Activated B cell treated with CpG ODN at 0.5 μM for 24 hours (primary cell): ENCODE measurements at regions not wholly inside any gene's neighbourhood (a gene's known extent, or its start where the extent isn't known, plus 50 kb on each side); places are given as distances from the start of the nearest gene placed in this dataset.

Experiments
- ATAC-seq: fragments of 200-7000 bp; cut with Tn5 transposase; one replicate; pipeline ENCODE4 v1.10.0; 2021; ENCODE audit warnings: low read depth, mild to moderate bottlenecking, moderate library complexity
- CTCF ChIA-PET: fragments of 350-600 bp; sonication (Branson Sonifier 250); formaldehyde crosslinking; loops from one replicate; lab custom pipeline; 2021; ENCODE audit warnings: antibody characterized with exemption; lab: Charles Lee
- POLR2A ChIA-PET: fragments of 350-600 bp; sonication (Branson Sonifier 250); formaldehyde crosslinking; loops from one replicate; lab custom pipeline; 2021; ENCODE audit warnings: antibody characterized with exemption; lab: Charles Lee
- DNase-seq: peaks from one replicate; pipeline ENCODE4 v3.0.0; 2022
- H3K27ac Mint-ChIP-seq: one replicate; pipeline ENCODE4 v1.8.0; 2020; ENCODE audit warnings: mixed read lengths
- H3K27me3 Mint-ChIP-seq: one replicate; pipeline ENCODE4 v1.8.0; 2021; ENCODE audit warnings: mixed read lengths
- H3K36me3 Mint-ChIP-seq: one replicate; pipeline ENCODE4 v1.8.0; 2021; ENCODE audit warnings: low read depth, mixed read lengths
- H3K4me1 Mint-ChIP-seq: one replicate; pipeline ENCODE4 v1.8.0; 2021; ENCODE audit warnings: mixed read lengths
- H3K4me3 Mint-ChIP-seq: one replicate; pipeline ENCODE4 v1.8.0; 2020; ENCODE audit warnings: mild to moderate bottlenecking, mixed read lengths
- H3K9me3 Mint-ChIP-seq: one replicate; pipeline ENCODE4 v1.8.0; 2020; ENCODE audit warnings: mixed read lengths
- CTCF ChIP-seq: fragments of 200-600 bp; IDR thresholded peaks from one replicate; pipeline ENCODE4 v1.8.0; 2022; ENCODE audit warnings: antibody characterized with exemption, mild to moderate bottlenecking
- intact Hi-C: fragments of 100-400 bp; cut with micrococcal nuclease; formaldehyde crosslinking; loops from one replicate; pipeline ENCODE4 v1.15.1; 2024

- peak overlapping the region; percentile 65 for H3K4me3 Mint-ChIP-seq
- ChIA-PET POLR2A (interaction anchor here (1.0 to 7.3 kb wide), 5 partner anchors 9 to 107 kb away, joined by 3 to 86 read pairs (median 69); partner anchors contain the start of gene RASGRP1), CTCF (interaction anchor here (1.1 to 5.9 kb wide), 4 partner anchors 13 to 231 kb away, joined by 3 to 68 read pairs (median 30); partner anchors contain the start of gene RASGRP1)
- no peak for TF ChIP-seq CTCF
- peaks cover 76% of the 10 kb centered on the region for H3K4me1 Mint-ChIP-seq
- peak overlapping the region; percentile 94 for H3K27ac Mint-ChIP-seq
- no peak for DNase-seq
- no peaks in the 10 kb centered on the region for H3K36me3 Mint-ChIP-seq
- H3K27me3 Mint-ChIP-seq: no peaks in the 10 kb centered on the region
- no peaks in the 10 kb centered on the region for H3K9me3 Mint-ChIP-seq
- ATAC-seq: no peak
- intact Hi-C loops: loop anchor here (1.0 to 5.0 kb wide), 5 partner anchors 12 to 604 kb away; partner anchors contain the start of genes FAM98B and SPRED1
These were observed 106.4 kb upstream of the RASGRP1 start for GRCh38 chr15:38671006-38671387.

- intact Hi-C loops: loop anchor here (1.0 to 5.0 kb wide), 5 partner anchors 12 to 604 kb away; partner anchors contain the start of genes FAM98B and SPRED1
- Mint-ChIP-seq H3K4me1 (peaks cover 78% of the 10 kb centered on the region), H3K9me3 (no peaks in the 10 kb centered on the region)
These were observed 107.2 kb upstream of the RASGRP1 start for GRCh38 chr15:38671675-38672254.

GRCh38 chr15:38672273-38672672, 107.7 kb upstream of the RASGRP1 start:
- ATAC-seq (no peak), DNase-seq (no peak)
- intact Hi-C loops: loop anchor here (5.0 kb wide), 2 partner anchors 420 to 605 kb away; partner anchors contain the start of gene SPRED1
- no peaks in the 10 kb centered on the region for H3K27me3 Mint-ChIP-seq
- TF ChIP-seq CTCF: no peak
- ChIA-PET POLR2A (interaction anchor here (1.1 to 7.3 kb wide), 10 partner anchors 8 to 218 kb away, joined by 3 to 86 read pairs (median 8); partner anchors contain the start of genes FAM98B and RASGRP1), CTCF (interaction anchor here (0.9 to 5.9 kb wide), 9 partner anchors 11 to 232 kb away, joined by 3 to 68 read pairs (median 6); partner anchors contain the start of gene RASGRP1)
- H3K27ac Mint-ChIP-seq: peak overlapping the region; percentile 94
- peaks cover 74% of the 10 kb centered on the region for H3K4me1 Mint-ChIP-seq
- no peaks in the 10 kb centered on the region for H3K36me3 Mint-ChIP-seq
- no peaks in the 10 kb centered on the region for H3K9me3 Mint-ChIP-seq
- H3K4me3 Mint-ChIP-seq: peak overlapping the region; percentile 65

More at GRCh38 chr15:38671675-38672254, 107.2 kb upstream of the RASGRP1 start:
- CTCF ChIA-PET: interaction anchor here (1.1 to 5.9 kb wide), 4 partner anchors 12 to 232 kb away, joined by 3 to 68 read pairs (median 30); partner anchors contain the start of gene RASGRP1
- Mint-ChIP-seq H3K4me3 (peak overlapping the region; percentile 65), H3K27ac (peak overlapping the region; percentile 94), H3K36me3 (no peaks in the 10 kb centered on the region), H3K27me3 (no peaks in the 10 kb centered on the region)
- peak; percentile 22 for DNase-seq
- no peak for TF ChIP-seq CTCF
- ATAC-seq: peak; percentile 66
- POLR2A ChIA-PET: interaction anchor here (0.5 to 7.3 kb wide), 9 partner anchors 9 to 218 kb away, joined by 3 to 86 read pairs (median 8); partner anchors contain the start of genes FAM98B and RASGRP1

- DNase-seq: peak; percentile 33
- Mint-ChIP-seq H3K9me3 (no peaks in the 10 kb centered on the region), H3K4me3 (peak overlapping the region; percentile 64), H3K27me3 (no peaks in the 10 kb centered on the region), H3K27ac (peak overlapping the region; percentile 94), H3K36me3 (no peaks in the 10 kb centered on the region), H3K4me1 (peaks cover 69% of the 10 kb centered on the region)
- intact Hi-C loops: loop anchor here (5.0 kb wide), 2 partner anchors 421 to 606 kb away; partner anchors contain the start of gene SPRED1
- no peak for TF ChIP-seq CTCF
- CTCF ChIA-PET: interaction anchor here (0.9 to 5.9 kb wide), 8 partner anchors 11 to 201 kb away, joined by 3 to 68 read pairs (median 4); partner anchors contain the start of gene RASGRP1
- POLR2A ChIA-PET: interaction anchor here (0.7 to 7.3 kb wide), 12 partner anchors 8 to 219 kb away, joined by 3 to 86 read pairs (median 8); partner anchors contain the start of genes FAM98B and RASGRP1
- peak; percentile 57 for ATAC-seq
These were observed 108.4 kb upstream of the RASGRP1 start for GRCh38 chr15:38672814-38673670.
